Forelimb muscle (tissue), 1 donor: ENCODE measurements at regions not wholly inside any gene's neighbourhood (a gene's known extent, or its start where the extent isn't known, plus 50 kb on each side); places are given as distances from the start of the nearest gene placed in this dataset.

Source experiments
- DNase-seq: peaks from one replicate; pipeline ENCODE4 v3.0.0-alpha.2; 2013; ENCODE audit warnings: low read depth

GRCh38 chr13:59532405-59532804, 631.3 kb downstream of the DIAPH3 start:
- no peak for DNase-seq

- DNase-seq = no peak
Measured at GRCh38 chr13:59533561-59534555, 629.9 kb downstream of the DIAPH3 start.

DNA sequence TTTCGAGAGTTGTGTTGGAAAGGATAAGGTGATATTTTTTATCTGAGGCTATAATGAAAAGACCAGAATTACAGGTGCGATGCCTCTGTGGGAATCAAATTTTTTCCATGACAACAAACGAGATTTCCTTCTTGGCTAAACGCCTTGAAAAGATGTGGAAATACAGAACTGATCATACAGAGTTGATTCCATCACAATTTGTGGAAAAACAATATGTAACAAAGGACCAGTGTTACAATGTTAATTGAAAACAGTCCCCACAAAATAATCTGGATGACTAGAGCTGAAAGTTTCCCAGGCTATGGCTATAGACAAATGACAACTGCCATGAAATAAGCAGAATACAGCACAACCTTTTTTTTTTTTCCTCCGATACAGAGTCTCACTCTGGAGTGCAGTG, 628.9 kb downstream of the DIAPH3 start:
- peak; percentile 36 for DNase-seq

- no peak for DNase-seq
Measured at GRCh38 chr13:59537500-59537899, 626.2 kb downstream of the DIAPH3 start.

DNA sequence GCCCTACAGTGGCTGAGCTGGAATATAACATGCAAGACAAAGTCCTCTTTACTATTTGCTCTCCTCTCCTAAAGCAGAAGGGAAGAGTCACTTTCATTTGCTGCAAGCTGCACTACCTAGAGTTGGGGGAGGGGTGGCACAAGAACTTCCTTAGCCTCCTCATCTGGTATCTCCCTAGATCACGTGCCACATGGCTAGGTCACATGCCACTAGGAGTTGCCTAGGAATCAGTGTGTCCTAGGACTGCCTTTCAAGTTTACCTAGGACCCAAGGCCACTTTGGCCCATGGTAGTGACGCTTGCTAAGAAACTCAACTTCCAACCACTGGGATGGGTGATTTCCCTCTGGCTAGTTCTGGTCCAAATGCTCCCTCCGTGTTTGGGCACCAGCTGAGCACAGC, 625.2 kb downstream of the DIAPH3 start:
- DNase-seq = no peak

DNA sequence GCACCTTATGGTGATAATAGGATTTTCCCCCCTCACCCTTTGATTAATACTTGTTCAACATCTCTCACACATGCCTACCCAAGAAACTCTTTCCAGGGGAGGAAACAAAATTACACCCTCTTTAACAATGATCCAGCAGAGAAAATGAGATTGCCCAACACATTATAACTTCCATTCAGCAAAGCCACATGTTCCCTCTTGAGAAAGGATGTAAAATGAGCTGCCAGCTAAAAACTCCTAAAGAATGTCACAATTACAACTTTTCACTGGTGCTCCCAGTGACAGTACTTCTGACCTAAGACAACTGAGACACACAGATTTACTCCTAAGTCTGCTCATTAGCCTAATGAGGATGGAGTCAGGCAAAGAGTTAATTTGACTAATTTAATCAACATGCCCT, 621.4 kb downstream of the DIAPH3 start:
- DNase-seq = no peak

DNA sequence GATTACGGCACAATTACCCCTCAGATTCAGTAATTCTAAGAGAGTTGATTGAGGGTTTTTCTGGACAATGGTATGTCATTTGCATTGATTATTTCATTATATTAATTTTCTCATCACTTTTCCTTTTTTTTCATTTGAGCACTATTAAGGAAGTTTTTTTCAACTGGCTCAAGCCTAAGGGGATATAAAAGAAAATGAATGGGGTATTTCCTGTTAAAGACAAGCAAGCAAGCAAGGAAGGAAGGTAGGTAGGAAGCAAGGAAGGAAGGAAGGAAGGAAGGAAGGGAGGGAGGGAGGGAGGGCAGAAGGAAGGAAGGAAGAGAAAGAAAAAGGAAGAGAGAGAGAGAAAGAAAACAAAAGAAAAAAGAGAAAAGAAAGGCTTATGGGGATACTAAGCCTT, 620.3 kb downstream of the DIAPH3 start:
- no peak for DNase-seq

GRCh38 chr13:59545007-59545406, 618.7 kb downstream of the DIAPH3 start:
- DNase-seq = no peak

DNA sequence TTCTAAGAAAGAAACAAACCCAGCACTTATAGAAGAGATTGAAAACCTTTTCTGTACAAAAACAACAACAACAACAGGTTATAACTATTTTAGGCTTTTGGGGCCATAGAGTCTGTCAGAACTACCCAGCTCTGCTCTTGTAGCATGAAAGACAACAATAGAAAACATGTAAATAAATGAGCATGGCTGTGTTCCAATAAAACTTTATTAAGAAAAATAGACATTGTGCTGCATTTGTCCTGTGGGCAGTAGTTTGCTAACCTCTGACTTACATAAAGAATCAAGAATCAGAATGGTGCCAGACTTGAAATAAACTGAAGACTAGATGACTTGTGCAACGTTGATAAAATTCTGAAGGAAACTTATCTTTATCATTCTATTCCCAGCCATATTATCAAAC, 617.5 kb downstream of the DIAPH3 start:
- no peak for DNase-seq

DNA sequence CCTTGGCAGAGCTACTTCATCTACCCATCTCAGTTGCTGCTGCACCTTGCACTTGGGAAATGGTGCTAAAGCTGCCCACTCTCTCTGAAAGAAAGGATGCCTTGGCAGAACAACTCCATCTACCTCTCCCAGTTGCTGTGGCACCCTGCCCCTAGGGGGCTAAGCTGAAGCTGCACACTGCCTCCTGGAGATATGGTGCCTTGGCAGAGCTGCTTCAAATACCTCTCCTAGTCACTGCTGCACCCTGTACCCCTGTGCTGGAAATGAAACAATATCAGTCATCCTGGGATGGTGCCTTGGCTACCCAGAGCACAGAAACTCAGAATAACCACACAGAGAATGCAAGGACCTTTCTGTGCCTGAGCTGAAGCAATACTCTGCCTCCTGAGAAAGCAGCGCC, 615.8 kb downstream of the DIAPH3 start:
- no peak for DNase-seq

- DNase-seq = no peak
Measured at GRCh38 chr13:59562924-59563323, 600.8 kb downstream of the DIAPH3 start.

GRCh38 chr13:59566561-59566960, 597.2 kb downstream of the DIAPH3 start:
- no peak for DNase-seq

DNA sequence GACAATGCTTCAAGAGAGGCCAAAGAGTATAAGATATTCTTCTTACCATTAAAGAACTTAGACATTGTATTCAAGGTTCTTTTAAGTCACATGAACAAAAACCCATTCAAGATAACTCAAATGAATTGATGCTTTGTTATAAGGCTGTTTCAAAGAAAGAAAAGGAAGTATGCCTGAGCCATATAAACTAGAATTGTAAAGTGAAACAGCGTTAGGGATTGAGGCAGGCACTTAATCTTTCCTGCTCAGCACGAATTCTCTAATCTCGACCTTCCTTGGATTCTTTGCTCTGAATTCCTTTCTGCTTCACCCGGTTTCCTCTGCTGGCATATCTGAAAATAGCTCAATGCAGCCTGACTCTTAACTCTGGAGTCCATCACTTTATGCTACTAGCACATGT, 595.4 kb downstream of the DIAPH3 start:
- no peak for DNase-seq

DNA sequence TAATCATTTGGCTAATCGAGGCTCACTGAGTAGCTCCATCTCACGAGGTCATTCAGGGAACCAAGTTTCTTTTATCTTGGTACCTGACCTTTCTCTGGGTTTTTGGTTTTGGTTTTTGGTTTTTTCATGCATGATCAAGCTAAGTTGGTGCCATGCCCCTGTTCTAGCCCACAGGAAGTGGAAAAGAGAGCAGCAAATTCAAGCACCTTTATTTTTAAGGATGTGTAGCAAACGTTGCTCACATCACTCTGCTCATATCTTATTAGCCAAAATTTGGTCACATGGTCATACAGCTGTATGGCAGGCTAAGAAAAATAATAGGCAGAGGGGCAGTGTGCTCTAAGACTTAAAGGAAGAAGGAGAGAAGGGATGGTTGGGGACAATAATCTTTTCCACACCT, 593.5 kb downstream of the DIAPH3 start:
- no peak for DNase-seq

DNA sequence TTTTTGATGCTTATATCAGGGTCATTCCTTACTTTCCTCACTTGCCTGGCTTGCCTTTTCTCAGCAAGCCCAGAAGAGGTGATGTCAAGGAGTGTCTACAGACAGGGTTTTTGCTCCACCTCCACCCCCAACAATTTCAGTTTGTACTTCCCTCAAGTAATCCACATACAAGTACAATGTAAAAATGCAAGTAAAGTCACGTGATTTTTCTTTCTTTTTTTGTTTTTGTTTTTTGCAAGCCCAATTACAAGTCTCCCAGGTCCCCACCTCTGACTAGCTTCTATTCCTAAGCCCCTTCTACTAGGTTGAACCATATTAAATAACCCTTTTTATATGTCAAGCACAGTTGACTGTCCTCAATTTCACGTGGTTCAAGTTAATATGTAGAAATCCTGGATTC, 579.6 kb downstream of the DIAPH3 start:
- no peak for DNase-seq

- DNase-seq = peak; percentile 16
Measured at GRCh38 chr13:59584761-59585670, 578.7 kb downstream of the DIAPH3 start.

DNA sequence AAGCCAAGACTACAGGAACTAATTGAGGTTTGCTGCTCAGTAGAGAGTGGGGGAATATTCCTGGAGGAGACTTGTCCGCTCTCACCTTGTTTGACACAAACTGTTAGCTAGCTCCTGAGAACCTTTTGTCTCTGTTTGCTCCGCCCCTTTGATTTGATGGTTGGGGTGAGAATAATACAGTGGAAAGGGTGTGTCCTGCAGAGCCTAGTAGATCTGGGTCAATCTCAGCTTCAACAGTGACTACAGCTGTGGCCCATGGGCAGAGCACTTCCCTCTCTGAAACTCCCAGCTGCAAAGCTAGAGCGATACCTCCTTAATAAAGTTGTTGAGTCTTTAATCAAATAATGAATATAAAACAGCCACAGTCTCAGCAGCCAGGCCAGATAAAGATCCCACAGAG, 576.7 kb downstream of the DIAPH3 start:
- no peak for DNase-seq

DNA sequence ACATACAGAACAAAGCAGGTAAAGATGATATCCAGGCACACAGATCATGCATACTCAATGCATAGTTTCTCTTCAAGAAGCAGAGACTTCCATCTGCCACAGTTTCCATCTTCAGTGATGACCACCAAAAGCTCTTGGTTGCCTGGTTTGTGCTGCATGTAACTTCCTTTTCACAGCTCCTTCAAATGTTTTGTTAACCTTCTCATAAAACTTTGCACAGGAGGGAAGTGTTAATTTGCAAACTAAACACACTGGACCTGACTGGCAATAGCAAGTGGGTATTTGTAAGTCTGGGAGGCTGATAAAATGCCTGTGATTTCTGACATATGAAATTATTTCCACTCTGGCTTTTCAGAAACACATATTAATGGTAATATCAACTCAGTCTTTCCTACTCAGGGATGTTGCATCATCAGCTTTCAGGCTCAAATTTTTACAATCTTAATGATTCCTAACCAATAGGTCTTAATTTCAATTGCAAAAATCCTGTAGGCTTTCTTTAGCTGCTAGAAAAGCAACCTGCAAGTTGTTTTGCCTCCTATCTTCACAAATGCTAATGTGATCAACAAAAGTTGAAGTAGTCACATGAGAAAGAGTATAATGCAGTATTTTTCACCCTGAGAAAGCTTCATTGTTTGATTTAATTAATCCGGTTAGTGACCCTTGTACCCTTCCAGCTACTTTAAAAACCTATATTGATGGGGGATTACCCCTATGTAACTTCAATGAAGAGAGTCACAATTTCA, 575.6 kb downstream of the DIAPH3 start:
- no peak for DNase-seq

- no peak for DNase-seq
Measured at GRCh38 chr13:59588717-59589067, 575.0 kb downstream of the DIAPH3 start.

DNA sequence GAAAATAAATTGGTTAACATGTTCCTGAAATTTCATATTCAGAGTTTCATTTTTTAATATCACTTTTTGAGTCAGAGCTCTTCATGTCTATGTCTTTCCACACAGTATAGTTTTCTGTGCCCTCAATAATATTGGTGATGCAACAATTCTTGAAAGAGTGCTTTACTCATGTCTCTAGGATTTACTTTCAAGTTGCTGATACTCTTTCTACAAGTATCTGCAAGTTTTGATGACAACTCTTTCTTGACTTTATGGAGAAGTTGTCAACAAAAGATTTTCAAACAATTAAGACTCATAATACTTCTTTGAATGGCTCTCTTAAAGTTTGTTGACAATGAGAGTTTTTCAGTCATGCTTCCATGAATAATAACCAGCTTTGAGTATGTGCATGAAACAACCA, 561.7 kb downstream of the DIAPH3 start:
- DNase-seq = no peak

DNA sequence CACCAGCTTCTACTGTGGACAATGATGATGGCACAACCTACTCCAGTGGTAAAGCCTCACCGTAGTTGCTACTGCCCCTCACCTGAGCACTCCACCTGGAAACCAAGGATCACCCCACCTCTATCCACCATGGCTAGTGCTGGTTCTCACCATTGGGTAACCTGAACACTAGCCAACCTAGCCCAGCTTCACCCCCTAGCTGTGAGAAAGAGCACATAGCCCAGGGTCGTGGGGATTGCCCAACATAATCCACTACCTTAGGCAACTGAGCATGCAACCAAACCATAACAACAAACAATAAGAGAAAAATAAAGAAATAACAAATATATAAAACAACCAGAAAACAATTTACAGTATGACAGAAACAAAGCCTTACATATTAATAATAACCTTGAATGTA, 560.1 kb downstream of the DIAPH3 start:
- DNase-seq = no peak

- no peak for DNase-seq
Measured at GRCh38 chr13:59607172-59607571, 556.6 kb downstream of the DIAPH3 start.
